ENCODE measurements at regions not wholly inside any gene's neighbourhood (a gene's known extent, or its start where the extent isn't known, plus 50 kb on each side); places are given as distances from the start of the nearest gene placed in this dataset.

GRCh38 chr20:61193164-61193563 lies 58.9 kb upstream of the CDH4 start:
- no peak for DNase-seq
